GM12878 (cell line): ENCODE measurements at regions not wholly inside any gene's neighbourhood (a gene's known extent, or its start where the extent isn't known, plus 50 kb on each side); places are given as distances from the start of the nearest gene placed in this dataset.

Experiments used
- CREM ChIP-seq: IDR thresholded peaks from 2 replicates; pipeline ENCODE4 v1.6.1; 2014; ENCODE audit warnings: antibody characterized with exemption, low read depth
- CTCF ChIP-seq, 3 experiments: IDR thresholded peaks in 2 of 3; conservative IDR thresholded peaks in 1 of 3; 2 replicates each; pipeline ENCODE4 v1.5.1; 2011; ENCODE audit warnings: low read depth in 3 of 3, low read length in 3 of 3, mild to moderate bottlenecking in 3 of 3, control low read depth in 2 of 3, moderate library complexity in 2 of 3, inconsistent platforms in 1 of 3, mixed read lengths in 1 of 3; ENCODE audit not compliant: control insufficient read depth in 2 of 3, insufficient read depth in 1 of 3; ENCODE audit errors: extremely low read depth in 1 of 3
- EP300 ChIP-seq, 2 experiments: fragments of 150-350 bp in 1 of 2; IDR thresholded peaks; 2 replicates each; pipeline ENCODE4 v1.6.1; 2011 to 2012; ENCODE audit warnings: low read depth in 2 of 2, low read length in 2 of 2, borderline replicate concordance in 1 of 2, improper control_type of control experiment in 1 of 2, inconsistent platforms in 1 of 2; ENCODE audit not compliant: control insufficient read depth in 1 of 2
- ETV6 ChIP-seq, 2 experiments: fragments of 450-650 bp in 1 of 2; IDR thresholded peaks in 1 of 2; conservative IDR thresholded peaks in 1 of 2; 2 replicates each; pipeline ENCODE4 v1.6.1; 2014; ENCODE audit warnings: antibody characterized with exemption in 1 of 2, borderline replicate concordance in 1 of 2, low read depth in 1 of 2, mild to moderate bottlenecking in 1 of 2, moderate library complexity in 1 of 2
- FOS ChIP-seq: IDR thresholded peaks from 3 replicates; pipeline ENCODE4 v1.6.1; 2011; ENCODE audit warnings: borderline replicate concordance; ENCODE audit not compliant: insufficient read length; ENCODE audit errors: extremely low read depth
- MXI1 ChIP-seq: fragments of 150-350 bp; IDR thresholded peaks from 2 replicates; pipeline ENCODE4 v1.6.1; 2011; ENCODE audit warnings: low read depth, mild to moderate bottlenecking, inconsistent platforms, low read length, improper control_type of control experiment
- NFYB ChIP-seq: IDR thresholded peaks from 2 replicates; pipeline ENCODE4 v1.6.1; 2011; ENCODE audit warnings: low read depth, mild to moderate bottlenecking, low read length, improper control_type of control experiment, moderate library complexity; ENCODE audit not compliant: insufficient read depth
- SMAD1 ChIP-seq: fragments of 450-650 bp; IDR thresholded peaks from 2 replicates; pipeline ENCODE4 v1.6.1; 2018; ENCODE audit warnings: mild to moderate bottlenecking, low read depth; ENCODE audit not compliant: partially characterized antibody
- SREBF1 ChIP-seq: IDR thresholded peaks from 2 replicates; pipeline ENCODE4 v1.6.1; 2012; ENCODE audit warnings: mild to moderate bottlenecking, low read length
- TARDBP ChIP-seq: IDR thresholded peaks from 2 replicates; pipeline ENCODE4 v1.6.1; 2016; ENCODE audit warnings: borderline replicate concordance
- ZZZ3 ChIP-seq: IDR thresholded peaks from 2 replicates; pipeline ENCODE4 v1.6.1; 2011; ENCODE audit warnings: low read depth; ENCODE audit not compliant: control insufficient read depth, insufficient read length
- TF ChIP-seq, protein P1 (sequence below): IDR thresholded peaks from 2 replicates; pipeline ENCODE4 v1.6.1; 2012; ENCODE audit warnings: mild to moderate bottlenecking, low read depth, low read length

DNA sequence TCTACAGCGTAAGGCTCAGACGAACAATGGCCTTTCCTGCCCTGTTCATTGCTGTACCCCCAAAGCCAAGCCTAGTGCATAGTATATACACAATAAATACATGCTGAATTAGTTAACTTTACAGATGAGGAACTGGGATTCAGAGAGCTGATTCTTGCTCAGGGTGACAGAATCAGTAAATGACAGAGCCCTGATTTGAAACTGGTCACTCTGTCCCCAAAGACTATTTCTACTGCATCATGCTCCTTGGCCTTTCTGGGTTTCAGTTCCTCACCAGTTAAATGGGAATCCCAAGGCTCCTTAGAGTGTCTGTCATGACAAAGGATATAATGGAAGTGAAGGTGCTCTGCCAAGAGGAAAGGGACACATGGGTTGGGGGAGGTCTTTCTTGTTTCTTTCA lies 50.5 kb upstream of the TSKU start:
- no peak for TF ChIP-seq TARDBP
- TF ChIP-seq MXI1 = no peak
- TF ChIP-seq EP300 (IDR thresholded peaks at IDR 0.05; ENCODE audit: borderline replicate concordance in 1 of 2, control insufficient read depth in 1 of 2, low read depth in 2 of 2, low read length in 2 of 2) = no peak
- no peak for TF ChIP-seq ETV6 (conservative IDR thresholded peaks at IDR 0.05 in 1 of 2, IDR thresholded peaks at IDR 0.05 in 1 of 2; ENCODE audit: borderline replicate concordance in 1 of 2, low read depth in 1 of 2)
- TF ChIP-seq CREM = no peak
- TF ChIP-seq, protein P1, sequence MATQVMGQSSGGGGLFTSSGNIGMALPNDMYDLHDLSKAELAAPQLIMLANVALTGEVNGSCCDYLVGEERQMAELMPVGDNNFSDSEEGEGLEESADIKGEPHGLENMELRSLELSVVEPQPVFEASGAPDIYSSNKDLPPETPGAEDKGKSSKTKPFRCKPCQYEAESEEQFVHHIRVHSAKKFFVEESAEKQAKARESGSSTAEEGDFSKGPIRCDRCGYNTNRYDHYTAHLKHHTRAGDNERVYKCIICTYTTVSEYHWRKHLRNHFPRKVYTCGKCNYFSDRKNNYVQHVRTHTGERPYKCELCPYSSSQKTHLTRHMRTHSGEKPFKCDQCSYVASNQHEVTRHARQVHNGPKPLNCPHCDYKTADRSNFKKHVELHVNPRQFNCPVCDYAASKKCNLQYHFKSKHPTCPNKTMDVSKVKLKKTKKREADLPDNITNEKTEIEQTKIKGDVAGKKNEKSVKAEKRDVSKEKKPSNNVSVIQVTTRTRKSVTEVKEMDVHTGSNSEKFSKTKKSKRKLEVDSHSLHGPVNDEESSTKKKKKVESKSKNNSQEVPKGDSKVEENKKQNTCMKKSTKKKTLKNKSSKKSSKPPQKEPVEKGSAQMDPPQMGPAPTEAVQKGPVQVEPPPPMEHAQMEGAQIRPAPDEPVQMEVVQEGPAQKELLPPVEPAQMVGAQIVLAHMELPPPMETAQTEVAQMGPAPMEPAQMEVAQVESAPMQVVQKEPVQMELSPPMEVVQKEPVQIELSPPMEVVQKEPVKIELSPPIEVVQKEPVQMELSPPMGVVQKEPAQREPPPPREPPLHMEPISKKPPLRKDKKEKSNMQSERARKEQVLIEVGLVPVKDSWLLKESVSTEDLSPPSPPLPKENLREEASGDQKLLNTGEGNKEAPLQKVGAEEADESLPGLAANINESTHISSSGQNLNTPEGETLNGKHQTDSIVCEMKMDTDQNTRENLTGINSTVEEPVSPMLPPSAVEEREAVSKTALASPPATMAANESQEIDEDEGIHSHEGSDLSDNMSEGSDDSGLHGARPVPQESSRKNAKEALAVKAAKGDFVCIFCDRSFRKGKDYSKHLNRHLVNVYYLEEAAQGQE = no peak
- TF ChIP-seq CTCF (IDR thresholded peaks at IDR 0.05 in 2 of 3, conservative IDR thresholded peaks at IDR 0.05 in 1 of 3; ENCODE audit: control insufficient read depth in 2 of 3, extremely low read depth in 1 of 3, insufficient read depth in 1 of 3, low read depth in 3 of 3, low read length in 3 of 3) = no peak
- TF ChIP-seq NFYB = no peak
- no peak for TF ChIP-seq ZZZ3
- no peak for TF ChIP-seq SMAD1
- TF ChIP-seq FOS = no peak
- no peak for TF ChIP-seq SREBF1
